HG02852 (cell line): ENCODE measurements at regions not wholly inside any gene's neighbourhood (a gene's known extent, or its start where the extent isn't known, plus 50 kb on each side); places are given as distances from the start of the nearest gene placed in this dataset.

Experiments
- ATAC-seq: cut with Tn5 transposase; IDR thresholded peaks from one replicate; pipeline ENCODE4 v1.9.1; 2021; ENCODE audit warnings: mild to moderate bottlenecking, moderate library complexity; ENCODE audit not compliant: unreplicated experiment

DNA sequence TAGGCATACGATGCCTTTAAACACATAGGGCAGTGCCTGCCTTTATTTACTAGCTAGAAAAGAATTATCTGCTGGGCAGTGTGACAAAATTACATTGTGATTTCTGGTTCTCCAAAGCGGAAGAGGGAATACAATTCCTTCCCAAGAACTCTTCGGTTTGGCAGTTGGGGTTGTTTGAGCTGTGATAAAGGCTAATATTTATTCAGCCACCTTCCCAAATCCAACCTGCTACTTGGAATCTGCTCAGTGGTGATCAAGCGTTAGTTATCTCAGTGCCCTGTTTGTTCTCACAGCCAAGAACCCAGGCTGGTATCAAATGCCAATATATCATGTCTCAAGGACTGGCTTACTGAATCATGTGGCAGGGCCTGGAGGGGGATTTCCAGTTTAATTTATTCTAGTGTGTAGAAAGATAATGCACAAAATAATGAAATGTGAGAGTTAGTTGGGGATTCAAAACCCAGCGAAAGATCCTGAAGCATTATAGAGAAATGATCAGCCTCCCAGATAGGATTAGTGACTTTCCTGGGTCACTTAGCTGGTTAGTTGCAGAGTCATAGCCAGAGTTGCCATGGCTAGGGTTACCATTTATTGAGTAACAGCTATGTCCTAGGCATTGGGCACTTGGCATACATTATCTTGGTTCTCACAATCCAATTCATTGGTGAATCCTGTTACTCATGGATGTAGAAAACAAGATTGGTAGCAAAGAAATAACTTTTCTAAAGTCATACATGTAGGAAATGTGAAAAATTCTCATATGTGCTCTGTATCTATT, 457.0 kb upstream of the KLF4 start:
- ATAC-seq: no peak

DNA sequence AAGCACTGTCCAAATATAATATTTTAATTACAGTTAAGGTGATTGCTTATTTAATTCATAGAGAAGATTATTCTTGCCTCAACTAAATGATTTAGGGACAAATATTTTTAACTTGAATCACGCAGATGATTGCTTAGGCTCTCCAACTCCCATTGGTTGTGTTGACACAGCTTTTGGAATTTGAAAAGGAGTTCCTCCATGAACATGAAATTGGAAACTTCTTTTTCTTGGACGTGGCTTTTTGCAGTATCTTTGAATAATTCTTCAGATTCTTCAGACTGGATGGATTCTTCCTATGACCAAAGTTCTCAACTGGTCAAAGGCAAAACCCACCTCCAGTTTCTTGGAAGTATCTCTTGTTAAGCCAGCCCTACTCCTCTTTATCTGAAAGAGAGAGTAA, 456.4 kb upstream of the KLF4 start:
- ATAC-seq: no peak

DNA sequence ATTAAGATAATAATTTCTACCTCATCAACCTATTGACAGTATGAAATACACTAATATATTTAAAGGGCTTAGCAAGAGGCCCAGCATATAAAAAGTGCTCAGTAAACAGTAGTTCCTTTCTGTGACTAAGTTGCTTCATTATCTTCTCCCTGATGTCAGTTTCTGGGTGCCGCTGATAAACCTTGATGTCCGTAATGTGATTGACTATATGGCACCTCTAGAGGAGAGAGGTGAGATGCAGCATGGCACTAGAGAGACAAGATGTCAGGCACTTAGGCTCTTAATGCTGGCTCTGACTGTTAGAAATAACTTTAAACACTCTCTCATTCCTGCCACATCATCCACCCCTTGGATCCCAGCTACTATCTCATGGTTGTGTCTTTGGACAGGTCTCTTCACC, 455.9 kb upstream of the KLF4 start:
- ATAC-seq: no peak

DNA sequence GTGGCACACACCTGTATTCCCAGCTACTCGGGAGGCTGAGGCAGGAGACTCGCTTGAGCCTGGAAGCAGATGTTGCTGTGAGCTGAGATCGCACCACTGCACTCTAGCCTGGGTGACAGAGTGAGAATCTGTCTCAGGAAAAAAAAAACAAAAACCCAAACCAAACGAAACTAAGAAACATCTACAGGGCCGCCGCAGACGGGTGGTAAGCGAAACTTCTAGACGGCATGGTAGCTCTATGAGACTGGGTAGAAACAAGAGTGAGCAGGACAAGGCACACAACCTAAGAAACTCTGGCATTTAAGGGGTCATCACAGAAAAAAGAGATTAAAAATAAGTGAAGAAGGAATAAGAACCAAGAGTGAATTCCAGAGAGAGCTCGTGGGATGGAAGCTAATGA, 454.8 kb upstream of the KLF4 start:
- ATAC-seq: no peak

DNA sequence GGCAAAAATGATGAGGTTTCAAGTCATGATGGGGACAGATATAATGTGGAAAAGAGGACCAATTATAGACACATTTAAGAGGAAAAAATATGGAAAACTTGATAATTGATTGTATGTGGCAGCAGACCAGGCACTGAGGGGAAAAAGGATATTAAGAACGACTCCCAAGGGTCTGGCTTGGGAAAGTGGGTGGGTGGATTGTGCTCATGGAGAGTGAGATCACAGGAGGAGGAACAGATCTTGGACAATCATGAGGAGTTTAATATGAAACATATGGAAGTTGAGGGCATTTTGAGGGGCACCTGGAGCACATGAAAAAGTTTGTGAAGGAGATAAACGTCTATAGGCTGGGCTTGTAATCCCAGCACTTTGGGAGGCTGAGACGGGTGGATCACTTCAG, 454.3 kb upstream of the KLF4 start:
- no peak for ATAC-seq

DNA sequence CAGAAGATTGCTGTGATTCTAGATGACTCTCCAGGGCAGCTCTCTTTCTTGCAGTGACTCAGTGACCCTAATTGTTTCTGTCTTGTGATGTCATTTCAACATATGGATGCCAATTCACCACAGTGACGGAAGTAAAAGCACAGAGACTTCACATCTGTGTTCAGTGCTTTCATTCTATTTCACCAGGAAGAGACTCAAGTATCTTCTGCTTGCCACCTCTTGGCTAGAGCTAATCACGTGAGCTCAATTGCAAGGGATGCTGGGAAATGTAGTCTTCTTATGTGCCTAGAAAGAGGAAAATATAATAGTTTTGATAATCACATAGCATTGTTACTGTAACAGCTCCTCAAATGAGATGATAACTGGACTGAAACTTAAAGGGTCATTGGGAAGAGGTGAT, 453.3 kb upstream of the KLF4 start:
- ATAC-seq: no peak

DNA sequence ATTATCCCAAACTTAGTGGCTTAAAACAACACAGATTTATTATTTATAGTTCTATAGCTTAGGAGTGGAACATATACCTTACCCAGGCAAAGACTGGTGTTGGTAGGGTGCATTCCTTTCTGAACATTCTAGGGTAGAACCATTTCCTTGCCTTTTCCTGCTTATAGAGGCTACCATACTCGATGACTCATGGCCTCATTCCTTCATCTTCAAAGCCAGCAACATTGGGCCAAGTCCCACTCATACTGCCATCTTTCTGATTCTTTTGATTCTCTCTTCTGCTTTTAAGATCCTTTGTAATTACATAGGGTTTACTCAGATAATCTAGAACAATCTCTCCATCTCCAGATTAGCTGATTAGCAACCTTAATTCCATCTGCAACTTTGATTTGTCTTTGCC, 452.7 kb upstream of the KLF4 start:
- no peak for ATAC-seq

DNA sequence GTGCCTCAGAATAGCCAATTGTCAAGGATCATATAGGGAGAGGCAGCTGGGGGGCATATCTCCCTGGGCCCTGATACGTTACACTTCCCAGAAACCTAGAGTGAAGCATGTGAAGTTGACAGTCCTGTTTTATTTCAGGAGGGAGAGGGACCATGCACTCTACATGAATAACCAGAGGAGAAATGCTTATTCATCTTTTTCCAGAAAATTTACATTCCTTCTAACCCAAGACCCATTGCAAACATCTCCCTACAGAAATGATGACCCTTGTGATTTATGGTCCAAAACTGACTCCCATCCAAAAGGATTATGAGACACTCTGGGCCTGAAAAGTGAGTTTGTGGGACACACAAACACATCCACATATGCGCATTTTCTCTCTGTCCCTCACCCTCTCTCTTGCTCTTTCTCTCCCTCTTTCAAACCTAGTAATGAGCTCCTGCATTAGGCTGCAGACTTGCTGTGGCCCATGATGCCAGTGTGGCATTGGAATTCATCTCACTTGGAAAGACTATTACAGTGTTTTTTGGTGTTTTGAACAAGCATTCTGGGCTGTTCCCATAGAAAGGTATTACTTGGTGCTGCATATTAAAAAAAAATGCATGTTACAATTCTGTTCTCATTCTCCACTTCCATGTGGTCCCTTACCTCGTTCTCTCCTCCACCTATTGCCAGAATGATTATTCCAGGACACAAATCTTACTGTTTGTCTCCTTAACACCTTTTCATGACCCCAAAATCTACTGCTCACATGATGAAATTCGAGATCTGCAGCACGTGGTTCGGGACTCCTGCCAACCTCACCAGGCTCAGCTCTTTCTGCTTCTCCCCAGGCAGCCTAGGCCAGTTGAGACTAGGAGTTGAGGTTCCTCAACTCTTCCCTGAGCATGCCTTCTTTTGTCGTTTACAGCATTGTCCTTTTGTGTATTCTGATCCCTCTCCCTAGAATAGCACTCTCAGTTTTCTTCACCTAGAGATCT, 451.3 kb upstream of the KLF4 start:
- no peak for ATAC-seq

DNA sequence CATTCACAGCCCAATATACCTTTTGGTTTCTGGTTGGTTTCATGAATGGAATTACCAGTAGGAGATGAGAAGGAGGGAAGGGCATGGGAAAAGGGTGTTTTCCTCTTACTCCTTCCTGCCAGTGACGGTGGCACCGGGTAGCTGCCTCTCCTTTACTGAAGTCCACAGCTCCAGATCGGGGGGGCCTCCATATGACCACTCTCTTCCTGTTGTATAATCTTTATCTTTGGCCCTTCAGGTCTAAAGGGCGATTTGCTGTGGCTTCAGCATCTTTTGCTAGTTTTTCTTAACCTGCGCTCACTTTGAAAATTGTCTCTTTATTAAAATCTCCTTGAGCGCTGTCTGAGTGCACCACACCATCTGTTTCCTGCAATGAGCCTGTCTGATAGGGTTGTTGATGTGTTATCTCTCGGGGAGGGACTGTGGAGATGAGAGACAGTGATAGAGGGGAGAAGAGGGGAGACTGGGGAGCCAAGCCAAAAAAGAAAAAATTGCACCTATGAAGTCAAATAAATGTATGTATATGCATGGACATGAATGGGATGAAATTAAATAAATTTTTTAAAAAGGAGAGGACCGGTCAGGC, 449.3 kb upstream of the KLF4 start:
- ATAC-seq: no peak

DNA sequence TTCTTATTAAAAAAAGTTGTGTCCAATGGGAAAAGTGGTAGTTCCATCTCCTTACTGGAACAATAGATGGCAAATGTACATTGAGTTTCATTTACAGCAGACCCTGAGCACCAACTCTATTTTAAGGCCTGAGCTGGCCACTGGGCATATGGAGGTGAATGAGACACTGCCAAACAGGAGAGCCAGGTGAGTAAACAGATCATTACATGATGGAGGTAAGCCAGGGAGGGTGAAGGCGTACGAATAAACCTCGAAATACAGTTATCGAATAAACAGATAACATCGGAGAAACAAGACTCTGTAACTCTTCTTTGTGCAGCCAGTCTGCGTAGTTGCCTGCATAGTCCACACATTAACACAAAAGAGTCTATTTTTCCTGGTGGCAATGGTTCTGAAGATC, 446.4 kb upstream of the KLF4 start:
- ATAC-seq: no peak

DNA sequence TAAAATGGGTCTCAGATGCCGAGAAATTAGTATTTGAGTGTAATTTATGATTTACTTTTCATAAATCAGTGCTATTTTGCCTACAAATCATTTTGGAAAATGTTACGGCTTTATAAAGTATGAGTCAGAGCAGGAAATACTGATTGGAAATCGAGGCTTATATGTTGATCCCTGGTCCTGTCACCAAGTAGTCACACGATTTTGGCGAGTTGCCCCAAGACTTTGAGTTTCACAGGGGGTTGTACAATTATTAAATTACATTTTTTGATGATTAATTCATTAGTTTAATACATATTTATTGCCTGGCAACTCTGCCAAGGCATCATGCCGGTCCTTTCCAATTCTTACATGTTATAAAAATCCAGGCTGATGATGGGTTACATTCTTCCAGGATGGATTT, 443.9 kb upstream of the KLF4 start:
- no peak for ATAC-seq

DNA sequence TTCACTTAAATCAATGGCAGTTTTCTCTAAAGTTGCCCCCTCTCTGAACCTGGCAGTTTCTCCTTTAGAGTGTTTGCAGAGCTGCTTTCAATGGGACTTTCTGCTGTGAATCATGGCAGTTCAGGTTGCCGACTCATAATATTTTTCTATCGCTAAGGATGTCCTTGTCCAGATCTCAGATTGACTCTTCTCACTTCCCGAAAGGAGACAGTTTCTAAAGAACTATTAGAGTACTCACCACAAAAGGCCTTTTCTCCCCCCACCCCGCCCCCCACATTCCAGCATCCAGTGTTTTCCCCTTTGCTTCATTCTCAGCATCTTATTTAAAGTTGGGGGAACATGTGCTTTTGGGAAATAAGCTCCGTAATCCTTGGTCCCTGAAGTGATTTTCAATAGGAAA, 443.5 kb upstream of the KLF4 start:
- ATAC-seq: no peak

DNA sequence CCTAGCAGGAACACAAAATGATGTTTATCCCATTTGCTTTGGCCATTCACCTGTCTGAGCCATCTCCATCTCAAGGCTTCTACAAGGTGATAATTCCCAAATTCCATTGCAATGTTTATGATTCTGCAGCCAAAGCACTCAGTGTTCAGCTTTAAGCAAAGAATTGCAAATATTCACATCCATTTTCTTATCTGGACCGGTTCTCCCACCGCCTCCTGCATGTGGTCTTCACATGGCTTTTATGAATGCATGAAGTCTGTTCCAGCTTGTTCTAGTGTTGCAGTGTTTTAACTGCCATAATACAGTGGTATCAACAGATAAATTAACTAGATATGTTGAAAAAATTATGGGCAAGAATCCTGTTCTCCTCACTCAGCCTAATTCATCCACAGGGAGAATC, 443.0 kb upstream of the KLF4 start:
- no peak for ATAC-seq

DNA sequence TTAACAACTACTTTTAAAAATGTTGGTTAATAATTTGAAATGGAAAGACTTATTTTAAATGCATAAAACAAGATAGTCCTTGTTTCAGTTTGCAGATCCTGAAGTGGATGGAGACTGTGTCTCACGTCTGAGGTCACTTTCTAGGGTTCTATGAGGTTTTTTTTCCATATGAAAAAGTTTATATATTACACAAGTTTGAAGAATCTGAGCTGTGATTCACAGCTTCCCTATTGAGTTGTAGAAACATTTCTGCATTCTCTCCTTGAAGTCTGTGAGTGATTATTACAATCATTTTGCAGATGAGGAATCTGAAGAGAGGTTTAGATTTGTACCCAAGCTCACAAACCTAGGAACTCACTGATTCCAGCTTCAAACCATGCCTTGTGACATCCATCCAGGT, 442.5 kb upstream of the KLF4 start:
- ATAC-seq: no peak

DNA sequence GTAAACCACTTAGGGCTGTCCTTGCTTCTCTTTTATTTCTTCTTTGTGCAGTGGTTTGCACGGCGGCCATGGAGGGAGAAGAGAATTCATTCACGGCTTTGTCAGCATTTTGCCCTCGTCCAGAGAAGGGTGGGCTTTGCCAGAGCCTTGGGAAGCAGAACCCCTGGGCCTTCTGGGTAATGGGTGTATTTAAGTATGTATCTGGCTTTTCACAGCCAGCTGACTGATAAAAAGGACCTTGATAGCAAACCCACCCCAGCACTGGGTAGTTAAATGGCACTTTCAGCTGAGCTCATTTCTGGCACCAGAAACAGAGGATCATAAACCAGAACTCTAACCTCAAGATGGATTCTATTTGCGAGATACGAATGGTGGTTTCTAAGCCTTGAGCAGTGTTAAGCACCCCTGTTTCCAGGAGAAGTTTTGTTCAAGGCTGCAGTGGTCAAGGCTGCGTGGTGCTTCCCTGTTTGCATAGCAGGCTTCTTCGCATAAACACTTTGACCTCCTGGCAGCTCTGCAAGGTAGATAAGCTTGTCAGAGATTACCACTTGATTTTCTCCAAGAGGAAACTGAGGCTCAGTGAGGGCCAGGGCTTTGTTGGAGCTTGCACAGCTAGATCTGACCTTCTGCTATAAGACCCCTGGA, 441.6 kb upstream of the KLF4 start:
- no peak for ATAC-seq

DNA sequence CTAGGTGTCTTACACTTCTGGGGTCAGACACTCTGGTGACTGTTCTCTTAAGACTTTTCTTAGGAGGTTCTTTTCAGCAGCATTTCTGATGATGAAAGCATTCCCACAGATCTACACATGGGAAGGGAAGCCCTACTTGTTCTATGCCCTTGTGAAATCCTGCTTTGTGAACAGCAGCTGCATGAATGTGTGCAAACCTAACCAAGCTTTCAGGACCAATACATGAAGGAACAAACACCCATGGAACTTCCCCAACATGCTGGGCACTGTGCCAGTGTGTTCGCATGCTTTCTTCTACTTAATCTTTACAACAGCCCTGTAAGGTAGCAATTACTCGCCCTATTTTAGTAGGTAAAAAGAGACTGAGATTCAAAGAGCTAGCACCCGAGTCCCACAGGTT, 439.9 kb upstream of the KLF4 start:
- ATAC-seq: no peak

DNA sequence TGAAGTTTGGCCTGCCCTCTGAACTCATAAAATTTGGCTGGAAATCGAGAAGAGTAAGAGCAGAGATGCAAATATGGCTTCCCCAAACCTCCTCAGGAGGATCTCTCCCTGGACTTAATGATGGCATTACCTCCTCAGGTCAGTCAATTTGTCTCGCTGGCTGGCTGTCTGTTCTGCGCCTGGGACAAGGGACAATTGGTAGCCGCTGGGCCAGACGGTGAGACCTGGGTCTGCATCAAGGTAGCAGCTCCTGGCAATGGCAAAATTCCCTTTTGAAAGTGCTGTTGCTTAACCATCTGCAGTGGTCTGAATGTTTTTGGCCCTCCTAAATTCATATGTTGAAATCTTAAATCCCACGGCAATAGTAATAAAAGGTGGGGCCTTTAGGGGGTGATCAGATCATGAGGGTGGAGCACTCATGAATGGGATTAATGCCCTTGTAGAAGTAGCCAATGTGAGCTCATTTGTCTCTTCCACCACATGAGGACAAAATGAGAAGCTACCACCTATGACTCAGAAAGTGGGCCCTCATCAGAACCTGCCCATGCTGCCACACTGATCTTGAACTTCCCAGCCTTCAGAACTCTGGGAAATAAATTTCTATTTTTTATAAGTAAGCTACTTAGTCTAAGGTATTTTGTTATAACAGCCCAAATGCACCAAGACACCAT, 439.3 kb upstream of the KLF4 start:
- ATAC-seq: no peak

DNA sequence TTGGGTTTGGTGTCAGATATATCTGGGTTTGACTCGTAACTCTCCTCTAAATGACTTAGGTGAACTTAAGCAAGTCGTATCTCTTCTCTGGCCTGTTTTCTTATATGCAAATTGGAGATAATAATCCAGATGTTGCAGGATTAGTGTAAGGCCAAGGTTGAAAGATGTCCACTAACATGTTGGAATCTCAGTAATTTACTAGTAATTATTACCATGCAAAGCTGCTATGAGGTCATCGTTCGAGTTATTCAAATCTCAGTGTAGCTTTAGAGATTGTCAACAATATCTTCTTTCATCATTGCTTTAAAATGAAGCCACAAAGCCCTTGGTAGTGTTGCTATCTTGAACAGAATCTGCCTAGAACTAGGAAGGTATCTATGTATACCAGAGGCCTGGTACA, 437.7 kb upstream of the KLF4 start:
- no peak for ATAC-seq

DNA sequence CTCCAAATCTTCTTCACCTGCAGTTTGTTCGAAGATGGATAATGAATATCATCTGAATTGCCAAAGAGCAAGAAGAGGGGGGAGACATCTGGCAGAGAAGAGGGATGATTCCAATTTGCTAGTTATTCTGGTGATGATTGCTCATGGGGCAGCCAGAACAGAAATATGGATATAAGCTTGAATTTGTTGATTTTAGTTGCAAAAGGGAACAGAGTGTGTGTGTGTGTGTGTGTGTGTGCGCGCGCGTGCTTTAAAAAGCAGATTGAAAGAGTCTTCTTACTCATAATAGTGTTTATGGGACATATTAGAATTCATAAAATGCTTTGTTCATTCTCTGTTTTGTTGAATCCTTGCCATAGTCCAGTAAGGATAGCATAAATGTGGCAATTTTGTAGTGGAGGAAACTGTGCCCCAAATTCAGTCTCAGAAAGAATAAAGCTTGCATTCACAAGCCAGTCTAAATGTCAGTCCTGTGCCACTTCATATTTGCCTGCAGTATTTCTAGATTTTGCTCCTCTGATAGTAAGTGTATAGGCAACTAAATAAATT, 436.3 kb upstream of the KLF4 start:
- ATAC-seq: no peak

DNA sequence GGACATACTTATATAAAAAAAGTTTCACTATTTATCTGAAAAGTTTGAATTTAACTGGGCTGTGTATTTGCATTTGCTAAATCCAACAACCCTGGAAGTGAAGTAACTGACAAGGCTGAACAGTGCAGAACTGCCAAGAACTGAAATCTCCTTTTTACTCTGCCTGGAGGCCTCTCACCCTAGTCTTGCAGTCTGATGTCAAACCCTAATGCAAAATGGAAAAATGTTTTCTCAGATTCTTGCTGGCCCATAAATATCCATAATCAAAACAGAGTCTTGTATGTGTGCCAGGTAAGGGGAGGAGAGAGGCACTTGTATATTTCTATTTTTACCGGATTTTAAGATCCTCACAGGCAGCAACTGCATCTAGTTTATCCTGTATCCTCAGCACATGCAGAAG, 432.7 kb upstream of the KLF4 start:
- ATAC-seq: no peak

DNA sequence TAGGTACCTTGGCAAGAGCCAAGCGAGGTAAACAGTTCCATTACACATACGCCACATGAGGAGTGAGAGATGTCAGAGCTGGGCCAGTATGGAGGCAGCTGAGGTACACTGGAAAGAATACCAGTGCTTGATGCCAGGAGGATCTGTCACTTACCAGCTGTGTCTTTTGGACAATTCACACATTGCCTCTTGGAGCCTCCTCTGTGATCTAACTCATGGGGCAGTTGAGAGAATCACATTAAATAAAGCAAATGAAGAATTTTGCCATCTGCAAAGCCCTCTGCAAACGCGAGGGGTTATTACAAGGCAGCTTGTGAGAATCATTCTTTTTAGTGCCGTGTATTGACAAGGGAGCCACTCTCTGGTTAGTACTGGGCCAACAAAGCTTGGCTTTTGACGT, 429.7 kb upstream of the KLF4 start:
- no peak for ATAC-seq
